Activated CD4-positive, CD25-positive, alpha-beta regulatory T cell treated with anti-CD3 and anti-CD28 coated beads, Interleukin-2, amount 50 U/mL, for 24 hours (primary cell): ENCODE measurements at regions not wholly inside any gene's neighbourhood (a gene's known extent, or its start where the extent isn't known, plus 50 kb on each side); places are given as distances from the start of the nearest gene placed in this dataset.
"Not testable (repeated sequence)": the region's sequence is repeated elsewhere in the genome, so short reads cannot be mapped to it uniquely, and the experiment has no call there.

Source experiments
- ATAC-seq, 2 donors: fragments of 150-1000 bp; cut with Tn5 transposase; one replicate each; pipeline ENCODE4 v1.10.0; 2021; ENCODE audit warnings: mild to moderate bottlenecking in 1 of 2, moderate library complexity in 1 of 2

DNA sequence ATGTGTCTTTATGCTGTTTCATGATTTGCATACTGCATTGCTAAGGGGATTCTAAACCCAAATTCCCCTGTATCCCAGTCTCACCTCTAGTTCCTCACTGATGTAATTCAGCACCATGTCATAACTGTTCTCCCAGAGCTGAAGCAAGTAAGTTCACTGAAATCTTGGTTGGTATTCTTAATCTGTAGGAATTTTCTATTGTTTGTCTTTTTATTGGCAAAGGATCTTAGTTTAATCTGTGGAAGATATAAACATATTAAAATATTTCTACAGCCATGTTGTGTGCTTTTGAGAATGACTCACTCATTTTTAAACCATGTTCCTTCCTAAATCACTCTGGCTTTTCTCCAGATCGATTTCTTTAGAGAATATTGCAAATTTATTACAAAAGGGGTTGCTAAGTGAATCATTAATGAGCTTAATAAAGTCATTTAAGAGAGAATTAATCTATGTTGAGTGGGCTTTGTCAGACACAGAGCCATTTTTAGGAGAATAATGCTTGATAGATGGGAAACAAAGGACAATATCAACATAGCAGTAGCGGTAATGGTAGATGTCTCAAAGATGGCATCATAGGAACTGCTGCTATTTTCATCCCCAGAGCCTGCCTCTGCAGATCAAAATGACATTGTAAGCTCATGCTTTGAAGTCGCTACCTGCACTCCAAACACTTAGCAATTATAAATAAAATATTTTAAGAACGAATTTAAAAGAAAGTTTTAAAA, 110.0 kb downstream of the ENC1 start:
- no peak for ATAC-seq

DNA sequence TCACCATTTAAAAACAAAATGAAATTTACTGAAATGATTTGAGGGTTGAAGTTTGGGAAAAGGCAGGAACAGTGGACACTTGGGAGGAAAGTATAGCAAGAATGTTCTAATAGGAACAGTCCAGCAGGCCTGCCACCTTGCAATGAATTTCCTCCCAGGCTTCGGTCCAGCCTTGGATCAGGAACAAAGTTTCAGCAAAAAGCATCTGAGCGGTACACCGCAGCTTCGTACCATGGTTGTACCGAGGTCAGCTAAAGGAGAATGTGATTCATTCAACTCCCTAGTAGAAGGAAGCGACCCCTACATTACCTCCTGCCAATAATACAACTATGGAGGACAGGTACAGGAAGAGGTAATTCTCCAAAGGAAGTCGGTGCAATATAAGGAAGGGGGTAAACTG, 111.4 kb downstream of the ENC1 start:
- no peak for ATAC-seq

DNA sequence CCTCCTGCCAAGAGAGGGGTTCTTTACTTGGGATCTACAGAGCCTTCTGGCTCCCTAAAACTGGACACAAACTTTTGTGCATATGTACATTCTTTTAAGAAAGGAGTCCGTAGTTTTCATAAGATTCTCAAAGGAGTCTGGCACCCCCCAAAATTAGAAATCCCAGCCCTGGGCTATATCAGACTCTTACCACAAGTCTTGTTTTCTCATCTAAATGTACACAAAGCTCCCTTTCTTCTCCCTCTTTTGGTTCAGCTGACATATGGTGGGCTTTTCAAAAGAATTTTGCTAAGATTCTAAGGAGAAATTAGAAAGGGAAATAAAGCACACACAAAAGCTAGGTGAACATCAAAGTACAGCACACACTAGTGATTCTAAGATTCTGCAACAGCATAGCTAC, 114.4 kb downstream of the ENC1 start:
- ATAC-seq: no peak

DNA sequence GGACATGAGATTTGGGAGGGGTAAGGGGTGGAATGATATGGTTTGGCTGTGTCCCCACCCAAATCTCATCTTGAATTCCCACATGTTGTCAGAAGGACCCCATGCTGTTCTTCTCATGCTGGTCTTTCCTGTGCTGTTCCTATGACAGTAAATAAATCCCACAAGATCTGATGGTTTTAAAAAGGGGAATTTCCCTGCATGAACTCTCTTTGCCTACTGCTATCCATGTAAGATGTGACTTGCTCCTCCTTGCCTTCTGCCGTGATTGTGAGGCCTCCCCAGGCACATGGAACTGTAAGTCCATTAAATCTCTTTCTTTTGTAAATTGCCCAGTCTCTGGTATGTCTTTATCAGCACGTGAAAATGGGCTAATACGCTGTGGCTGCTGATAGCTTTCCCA, 115.8 kb downstream of the ENC1 start:
- ATAC-seq: not testable (repeated sequence)

DNA sequence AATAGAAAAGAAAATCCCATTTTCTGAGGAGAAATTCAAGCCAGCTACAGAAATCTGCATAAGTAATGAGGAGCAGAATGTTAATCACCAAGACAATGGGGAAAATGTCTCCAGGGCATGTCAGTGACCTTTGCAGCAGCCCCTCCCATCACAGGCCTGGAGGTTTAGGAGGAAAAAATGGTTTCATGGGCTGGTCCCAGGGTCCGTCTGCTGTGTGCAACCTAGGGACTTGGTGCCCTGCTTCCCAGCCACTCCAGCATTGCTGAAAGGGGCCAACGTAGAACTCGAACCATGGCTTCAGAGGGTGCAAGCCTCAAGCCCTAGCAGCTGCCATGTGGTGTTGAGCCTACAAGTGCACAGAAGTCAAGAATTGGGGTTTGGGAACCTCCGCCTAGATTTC, 116.8 kb downstream of the ENC1 start:
- not testable (repeated sequence) for ATAC-seq

DNA sequence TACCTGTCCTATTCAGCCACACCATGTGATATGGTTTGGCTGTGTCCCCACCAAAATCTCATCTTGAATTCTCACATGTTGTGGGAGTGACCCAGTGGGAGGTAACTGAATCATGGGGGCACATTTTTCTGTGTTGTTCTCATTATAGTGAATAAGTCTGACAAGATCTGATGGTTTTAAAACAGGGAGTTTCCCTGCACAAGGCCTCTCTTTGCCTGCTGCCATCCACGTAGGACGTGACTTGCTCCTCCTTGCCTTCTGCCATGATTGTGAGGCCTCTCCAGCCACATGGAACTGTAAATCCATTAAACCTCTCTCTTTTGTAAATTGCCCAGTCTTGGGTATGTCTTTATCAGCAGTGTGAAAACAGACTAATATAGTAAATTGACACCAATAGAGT, 117.7 kb downstream of the ENC1 start:
- not testable (repeated sequence) for ATAC-seq

DNA sequence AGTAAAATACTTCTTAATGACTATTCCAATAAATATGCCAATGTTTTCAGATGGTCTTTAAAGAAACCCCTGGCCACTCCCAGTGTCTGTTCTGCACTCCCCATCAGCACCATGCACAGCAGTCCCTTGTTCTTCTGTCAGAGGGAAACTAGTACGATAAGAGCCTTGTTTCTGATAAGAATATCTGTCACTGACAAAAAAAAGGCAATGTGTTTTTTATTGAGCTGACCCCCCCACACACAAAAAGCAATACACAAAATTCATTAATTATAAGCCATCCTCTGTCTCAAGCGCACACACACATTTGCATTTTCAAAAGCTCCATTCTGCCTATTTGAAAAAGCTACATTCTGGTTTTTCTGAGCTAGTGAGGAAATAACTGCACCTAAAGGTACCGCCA, 119.1 kb downstream of the ENC1 start:
- ATAC-seq: no peak

DNA sequence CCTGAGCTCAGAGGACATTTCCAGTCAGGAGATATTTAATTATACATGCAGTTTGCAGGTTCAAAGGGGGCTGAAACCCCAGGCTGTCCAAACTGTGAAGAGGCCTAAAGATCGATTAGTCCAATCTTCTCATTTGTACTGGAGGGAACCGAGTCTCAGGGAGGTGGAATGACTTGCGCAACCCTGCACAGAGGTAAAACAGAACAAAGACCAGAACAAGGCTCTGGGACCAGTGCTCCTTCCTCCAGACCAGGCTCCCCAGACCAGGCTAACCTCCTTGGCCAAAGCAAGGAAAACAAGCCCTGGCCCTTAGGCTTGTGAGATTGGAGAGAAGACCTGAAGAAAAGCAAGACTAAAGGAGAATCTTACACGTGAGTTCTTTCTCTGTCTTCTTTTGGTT, 120.8 kb downstream of the ENC1 start:
- no peak for ATAC-seq

DNA sequence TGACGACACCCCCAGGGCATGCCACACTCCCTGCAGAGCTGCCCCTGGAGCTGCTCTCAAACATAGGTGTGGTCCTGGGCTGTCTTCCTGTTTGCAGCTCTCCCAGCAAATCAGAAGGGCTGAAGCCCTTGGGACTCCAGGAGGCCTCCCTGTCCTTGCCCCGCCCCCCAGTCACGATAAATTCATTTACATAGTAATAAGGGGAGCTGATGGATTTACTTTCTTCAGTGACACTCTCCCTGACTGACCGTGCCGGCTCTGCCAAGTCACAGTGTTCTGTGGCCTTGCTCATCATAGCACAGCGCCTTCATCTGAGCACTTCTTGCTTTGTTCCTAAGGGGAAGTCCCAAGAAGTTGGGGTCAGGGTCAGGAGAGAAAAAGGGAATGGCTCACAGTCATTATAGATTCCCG, 121.4 kb downstream of the ENC1 start:
- ATAC-seq: no peak

DNA sequence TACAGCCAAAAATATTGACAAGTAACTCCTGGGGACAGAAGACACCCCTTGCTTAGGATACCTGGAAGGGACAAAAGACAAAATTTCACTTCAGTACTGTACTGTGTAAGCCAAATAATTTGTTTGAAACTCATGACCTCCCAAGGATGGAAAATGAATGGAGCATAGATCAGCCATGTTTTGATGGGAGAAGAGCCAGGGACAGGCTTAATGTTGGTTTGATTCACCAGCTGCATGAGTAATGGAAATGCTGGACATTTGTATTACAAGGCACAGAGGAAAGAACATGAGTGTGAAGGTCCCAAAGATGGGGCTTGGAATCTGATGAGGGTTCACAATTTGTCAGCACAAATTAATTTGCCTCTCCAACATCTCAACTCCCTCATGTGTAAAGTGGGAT, 122.8 kb downstream of the ENC1 start:
- no peak for ATAC-seq

DNA sequence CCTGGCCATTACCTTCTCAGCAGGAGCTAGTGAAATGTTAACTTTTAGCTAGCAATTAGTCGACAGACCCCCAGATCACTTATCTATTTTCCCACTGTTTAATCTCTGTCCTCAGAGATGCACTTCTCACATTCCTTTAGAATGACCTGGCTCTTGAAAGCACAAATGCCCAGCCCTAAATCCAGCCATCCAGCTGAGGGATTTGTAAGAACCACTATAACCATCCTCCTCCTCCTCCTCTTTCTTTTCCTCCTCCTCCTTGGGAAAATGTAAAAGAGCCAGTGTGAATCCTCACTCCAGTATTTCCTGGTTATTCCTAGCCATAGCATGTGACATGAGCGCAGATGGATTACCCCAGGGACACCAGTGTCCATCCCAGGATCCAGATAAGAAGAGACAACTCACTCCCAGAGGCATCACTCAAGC, 124.3 kb downstream of the ENC1 start:
- ATAC-seq: no peak

DNA sequence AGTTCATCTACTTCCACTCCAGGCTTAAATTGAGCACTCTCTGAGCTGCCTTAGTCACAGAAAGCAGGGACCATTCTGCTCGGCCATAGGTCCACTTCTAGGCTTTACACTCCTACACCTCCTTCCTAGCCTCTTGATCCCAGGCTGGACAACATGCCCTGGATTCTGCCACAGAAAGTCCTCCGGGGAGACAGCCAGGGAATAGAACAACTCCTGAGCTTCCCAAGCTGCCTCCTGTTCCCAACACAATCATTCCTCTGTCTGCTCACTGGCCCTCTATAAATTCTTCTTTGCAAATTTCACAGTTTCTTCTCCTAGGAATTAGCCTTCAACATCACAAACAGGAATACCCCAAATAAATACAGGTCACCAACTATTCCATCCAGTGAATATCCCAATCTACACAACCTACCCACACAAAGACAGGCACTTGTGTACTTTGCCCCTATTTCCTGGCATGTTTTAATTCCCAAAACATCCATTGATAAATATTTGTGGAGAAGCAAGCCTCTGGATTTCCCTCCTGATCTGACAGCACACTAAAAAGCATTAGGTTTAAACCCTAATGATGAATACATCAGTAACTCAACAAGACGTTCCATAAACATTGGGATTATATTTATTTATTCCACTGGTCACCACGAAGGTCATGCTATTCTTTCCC, 125.5 kb downstream of the ENC1 start:
- ATAC-seq: no peak

DNA sequence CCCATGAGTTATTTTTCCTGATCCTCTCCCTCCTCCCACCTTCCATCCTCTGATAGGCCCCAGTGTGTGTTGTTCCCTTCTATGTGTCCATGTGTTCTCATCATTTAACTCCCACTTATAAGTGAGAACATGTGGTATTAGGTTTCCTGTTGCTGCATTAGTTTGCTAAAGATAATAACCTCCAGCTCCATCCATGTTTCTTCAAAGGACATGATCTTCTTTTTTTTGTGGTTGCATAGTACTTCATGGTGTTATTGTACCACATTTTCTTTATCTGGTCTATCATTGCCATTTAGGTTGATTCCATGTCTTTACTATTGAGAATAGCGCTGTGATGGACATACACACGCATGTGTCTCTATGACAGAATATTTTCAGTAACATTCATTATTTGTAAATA, 128.8 kb downstream of the ENC1 start:
- ATAC-seq: not testable (repeated sequence)

DNA sequence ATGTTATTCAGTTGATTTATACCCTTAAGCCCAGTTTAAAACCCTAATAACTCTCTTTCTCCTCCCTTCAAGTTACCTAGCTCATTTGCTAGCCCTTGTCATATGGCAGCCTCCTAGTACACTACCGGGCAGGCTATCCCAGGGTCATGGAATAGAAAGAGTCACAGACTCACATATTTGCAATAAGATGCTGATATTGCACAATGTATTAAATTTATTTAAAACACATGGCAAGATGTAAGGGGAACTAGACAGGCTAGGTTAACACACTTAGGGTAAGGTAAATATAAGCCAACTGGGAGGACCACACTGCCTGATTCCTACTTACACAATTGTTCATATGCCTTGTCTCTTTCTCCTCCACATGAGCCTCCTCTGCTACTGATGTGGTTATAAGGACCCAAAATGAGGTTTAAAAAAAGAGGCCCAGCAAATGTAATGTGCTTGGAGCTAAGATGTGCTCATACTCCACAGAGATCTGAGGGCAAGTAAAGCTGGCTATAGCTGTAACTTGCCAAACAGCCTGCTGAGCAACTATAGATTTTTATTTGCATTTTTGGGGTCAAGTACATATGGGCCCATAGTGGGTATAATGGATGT, 130.0 kb downstream of the ENC1 start:
- ATAC-seq: no peak

DNA sequence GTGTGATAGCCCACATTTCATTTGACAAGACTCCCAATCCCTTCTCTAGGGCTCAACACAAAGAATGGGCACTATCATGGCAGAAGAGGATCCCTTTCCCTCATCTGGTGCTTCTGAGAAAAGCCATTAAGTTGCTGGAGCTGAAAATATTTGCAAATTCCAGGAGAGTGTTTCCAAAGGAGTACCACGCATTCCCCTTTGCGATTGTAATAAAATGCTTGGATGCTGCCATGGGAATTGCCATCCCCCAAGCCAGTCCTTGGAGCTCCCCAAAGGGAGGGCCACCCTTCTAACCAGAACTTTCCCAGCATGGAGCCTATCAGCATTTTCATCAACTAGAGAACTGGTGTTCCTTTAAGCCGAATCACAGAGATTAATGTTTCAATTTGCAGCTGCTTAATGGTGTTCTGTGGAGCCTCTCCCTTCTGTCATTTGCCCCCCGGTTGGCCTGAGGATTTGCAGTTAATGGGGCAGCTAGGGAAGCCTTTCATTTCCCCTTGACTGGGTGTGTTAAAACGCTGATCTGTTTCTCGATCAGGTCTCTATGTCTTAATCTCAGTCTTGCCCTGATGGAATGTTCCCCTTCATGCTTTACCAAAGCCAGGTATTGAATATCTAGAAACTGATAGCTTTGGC, 133.0 kb downstream of the ENC1 start:
- no peak for ATAC-seq

DNA sequence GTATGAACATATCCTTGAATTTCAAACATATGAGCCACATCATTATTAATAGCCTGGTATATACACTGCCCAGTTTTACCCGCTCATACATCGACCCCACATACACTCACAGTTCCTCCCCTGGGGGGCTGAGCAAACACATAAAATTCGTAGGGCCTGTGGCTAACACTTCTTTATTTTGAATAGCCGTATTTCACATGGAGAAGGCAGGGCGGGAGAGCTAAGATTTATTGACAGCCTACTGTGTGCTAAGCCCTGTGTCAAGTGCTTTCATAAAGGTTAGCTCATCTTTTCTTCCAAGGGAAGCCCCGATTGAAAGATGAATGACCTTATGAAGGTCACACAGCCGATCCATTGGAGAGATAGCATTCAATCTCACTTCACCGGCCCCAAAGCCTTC, 134.4 kb downstream of the ENC1 start:
- no peak for ATAC-seq

DNA sequence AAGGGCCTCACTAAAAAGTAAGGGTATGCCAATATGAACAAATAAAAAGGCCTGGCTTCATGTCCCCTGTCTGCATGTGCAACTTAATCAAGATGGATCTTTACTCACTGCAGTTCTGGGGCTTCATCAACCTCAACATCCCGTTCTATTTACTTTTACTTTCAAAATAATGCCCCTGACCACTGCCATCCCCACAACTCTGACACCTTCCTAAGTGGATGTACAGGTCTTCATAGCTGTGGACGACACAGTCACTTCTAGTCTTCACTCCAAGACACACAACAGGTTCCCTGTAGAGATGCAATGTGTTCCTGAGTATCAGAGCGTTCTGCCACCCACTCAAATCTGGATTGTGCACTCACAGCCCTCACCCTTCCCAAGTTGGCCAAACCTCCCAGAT, 136.1 kb downstream of the ENC1 start:
- ATAC-seq: no peak

DNA sequence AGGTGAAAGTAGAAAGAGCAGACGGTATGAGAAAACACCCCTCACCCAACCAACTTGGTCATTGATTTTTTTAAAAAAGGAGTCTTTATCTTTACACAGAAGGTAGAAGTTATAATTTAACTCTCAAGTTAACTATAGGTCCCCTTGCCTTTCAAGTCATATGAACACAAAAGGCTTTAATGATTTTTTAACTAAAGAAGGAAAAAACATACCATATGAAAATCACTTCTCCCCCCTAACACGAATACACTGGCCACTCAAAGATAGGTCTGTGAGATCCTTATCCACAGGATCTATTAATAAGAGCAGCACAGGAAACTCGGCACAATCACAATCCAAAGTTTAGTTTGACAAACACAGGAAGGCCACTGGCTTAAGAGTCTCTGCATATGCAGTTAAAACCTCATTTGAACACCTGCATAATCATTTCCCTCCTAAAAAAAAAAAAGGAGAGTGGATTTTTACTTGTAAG, 138.0 kb downstream of the ENC1 start:
- no peak for ATAC-seq

DNA sequence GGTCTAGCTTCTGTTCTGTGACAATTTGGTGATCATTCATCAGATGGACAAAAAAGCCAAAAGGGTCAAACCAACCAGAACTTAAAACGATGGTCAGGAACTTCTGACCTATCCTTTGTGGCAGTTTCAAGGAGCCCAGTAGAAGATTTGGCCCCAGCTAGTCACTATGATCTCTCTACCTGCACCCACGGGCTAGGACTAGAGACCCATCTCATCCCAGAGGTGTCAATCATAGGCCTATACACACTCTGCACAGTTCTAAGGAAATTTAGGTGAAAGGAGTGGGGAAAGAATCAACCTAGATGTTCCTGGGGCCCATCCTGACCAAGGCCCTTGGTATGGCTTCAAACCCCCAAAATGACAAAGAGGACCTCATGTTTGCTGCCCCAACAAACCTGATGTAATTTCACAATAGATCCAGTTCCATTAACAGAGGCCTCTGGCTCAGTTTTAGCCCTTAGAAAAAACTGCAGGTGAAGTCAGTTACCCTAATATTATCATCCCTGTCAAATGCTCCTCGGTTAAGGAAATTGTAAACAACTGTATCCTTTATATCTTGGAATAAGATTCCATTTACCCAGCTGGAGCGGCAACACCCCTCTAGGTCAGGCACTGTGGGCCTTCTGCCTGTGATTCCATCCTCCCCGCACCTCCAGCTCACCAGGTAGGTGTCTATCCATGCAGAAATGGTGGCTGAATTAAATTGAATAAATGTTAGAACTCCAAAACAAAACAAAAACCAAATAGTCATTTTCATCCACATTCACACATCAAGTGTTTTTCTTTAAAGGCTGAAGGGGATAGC, 138.7 kb downstream of the ENC1 start:
- no peak for ATAC-seq

DNA sequence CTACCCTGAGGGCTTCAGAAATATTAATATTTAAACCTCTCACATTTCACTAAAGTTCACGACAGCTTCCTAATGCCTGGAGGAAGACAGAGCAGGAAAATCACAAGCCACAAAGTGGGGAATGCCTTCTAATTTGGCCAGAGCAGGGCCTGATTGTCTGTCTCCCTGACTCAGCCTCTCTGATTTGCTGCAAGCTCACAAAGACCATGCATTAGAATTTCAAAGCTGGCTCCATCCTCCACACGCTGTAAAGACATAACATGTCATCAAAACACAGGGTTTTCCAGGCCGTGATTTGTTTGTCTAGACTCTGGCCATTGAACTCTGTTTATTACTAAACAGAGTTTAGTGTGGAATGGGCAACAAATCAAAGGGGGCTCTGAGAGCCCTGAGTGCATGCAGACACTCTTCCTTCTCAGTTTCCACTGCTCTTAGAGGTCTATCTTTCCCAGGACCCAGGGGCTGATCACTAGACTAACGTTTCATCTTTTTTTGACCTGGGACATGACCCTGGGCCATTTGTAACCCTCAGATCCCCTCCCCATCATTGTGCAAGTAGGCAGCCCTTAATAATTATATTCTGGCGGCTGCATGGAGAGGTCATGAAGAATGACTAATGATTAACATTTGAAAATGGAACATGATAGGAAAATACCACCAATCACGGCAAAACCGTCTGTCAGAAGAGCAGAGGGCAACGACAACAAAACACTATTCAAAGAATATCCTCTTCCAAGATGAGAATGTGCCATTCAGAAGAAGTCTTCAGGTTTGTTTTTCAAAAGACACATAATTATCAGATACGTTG, 140.2 kb downstream of the ENC1 start:
- ATAC-seq: no peak

DNA sequence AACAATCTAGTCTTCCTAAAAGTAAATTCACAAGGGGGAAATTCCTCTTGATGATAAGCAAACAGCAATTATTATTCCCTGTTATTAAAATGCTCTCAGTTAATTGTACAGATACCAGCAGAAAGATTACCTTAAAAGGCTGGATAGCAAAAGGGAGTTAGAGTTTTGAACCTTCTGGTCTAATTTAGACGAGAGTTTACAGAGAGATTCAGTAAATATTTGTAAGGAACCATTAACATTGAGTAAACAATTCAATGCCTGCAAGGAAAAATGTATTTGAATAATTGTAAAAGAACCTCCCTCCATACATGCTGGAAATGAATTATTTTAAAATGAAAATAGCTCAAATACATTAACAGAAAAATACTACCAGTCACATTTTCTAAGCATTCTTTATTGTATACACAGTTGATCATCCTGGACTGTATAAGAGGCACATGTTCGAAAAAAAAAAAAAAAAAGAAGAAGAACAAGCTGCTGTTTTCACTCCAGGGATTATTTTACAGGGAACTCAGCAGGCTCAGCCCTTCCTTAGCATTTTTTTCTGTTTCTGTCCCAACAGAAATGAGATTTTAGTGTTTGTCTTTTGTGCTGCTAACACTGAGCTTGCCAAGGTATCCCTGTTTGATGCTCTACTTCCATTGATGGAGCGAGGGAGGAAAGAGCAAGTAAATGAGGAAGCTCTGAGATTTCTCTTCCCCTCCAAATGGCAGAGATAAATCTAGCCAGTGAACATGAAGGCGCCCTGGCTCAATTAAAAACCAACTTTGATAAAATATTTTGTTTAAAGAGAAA, 141.1 kb downstream of the ENC1 start:
- ATAC-seq: no peak
